ENCODE measurements at regions not wholly inside any gene's neighbourhood (a gene's known extent, or its start where the extent isn't known, plus 50 kb on each side); places are given as distances from the start of the nearest gene placed in this dataset.

- DNase-seq = no peak
Measured at GRCh38 chr7:70994176-70994575, 137.8 kb upstream of the GALNT17 start.

DNA sequence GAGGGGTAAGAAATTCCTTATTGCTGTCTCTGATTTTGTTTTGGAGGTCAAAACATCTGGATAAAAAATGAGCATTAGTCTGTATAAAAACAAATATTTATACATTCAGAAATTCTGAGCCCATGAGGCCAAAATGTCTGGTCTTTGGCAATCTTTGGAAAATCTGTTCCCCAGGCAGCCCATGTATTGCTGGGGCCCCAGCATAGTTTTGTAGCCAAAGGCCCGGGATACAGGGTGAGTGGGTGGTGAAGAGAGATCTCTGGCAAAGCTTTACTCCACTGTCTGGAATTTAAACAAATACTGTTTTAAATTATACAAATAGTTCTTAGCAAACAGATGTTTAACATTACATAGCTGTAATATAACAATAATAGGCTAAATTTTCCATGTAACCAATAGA is 134.7 kb upstream of the GALNT17 start:
- no peak for DNase-seq

DNA sequence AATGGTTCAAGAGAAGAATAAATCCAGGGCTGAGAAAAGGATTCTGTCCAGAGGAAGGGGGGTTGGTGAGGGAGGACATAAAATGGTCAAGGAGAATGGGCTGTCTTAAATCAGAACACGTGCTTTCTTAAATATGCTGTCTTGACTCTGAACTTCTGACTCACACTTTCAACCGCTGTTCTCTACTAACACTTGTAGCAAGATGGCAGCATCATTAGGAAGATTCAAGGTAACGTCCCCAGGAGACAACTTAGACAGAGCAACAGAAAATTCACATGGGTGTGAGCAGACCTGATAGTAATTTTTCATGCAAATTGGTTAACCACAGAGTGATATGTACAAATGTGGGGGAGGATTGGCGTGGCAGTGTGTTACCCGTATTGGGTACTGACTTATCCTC is 126.8 kb upstream of the GALNT17 start:
- DNase-seq = no peak

- DNase-seq = no peak
Measured at GRCh38 chr7:71009636-71010035, 122.3 kb upstream of the GALNT17 start.

DNA sequence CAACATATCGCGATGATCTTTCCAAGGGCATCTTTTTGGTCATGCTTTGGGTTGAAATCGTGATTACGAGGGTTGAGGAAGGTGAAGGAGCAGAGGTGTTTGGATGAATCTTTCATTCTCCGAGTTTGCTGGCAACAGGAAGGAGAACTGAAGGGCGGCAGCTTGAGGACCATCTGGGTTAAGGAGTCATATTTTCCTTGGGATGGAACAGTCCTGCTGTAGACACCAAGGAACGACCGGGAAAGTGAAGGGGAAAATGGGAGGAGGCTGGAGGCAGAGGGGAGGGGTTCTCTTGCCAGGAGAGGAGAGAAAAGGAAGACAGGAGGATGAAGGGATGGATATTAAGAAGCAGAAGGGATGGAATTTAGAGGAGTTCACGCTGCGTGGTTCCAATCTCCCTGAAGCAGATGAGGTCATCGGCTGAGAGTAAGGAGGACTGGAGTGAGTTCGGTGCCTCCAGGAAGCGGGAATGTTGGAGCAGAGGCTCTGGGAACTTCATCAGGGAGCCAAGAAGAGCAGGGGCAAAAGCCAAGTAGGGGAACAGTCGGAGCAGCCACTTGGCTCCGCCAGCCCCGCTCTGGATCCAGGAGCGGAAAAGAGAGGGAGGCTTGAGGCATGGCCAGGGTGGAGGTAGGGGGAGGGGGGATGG is 116.6 kb upstream of the GALNT17 start:
- DNase-seq = no peak

- no peak for DNase-seq
Measured at GRCh38 chr7:71016401-71016800, 115.5 kb upstream of the GALNT17 start.

DNA sequence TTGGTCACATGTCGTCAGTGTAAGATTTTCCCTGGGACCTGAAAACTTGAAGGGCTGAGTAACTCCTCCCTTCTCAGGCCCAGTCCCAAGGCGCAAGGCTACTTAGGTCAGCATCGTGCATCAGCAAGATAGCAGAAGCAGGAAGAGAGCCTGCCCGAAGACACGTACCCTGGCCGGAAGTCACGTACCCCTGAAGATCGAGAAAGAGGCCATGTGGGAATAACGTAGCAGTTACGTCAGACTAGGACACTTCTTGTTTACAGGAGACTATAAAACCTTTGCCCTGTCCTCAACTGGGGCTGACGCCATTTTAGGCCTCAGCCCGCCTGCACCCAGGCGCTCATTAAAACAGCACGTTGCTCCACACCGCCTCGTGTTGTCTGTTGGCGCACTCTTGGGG is 114.3 kb upstream of the GALNT17 start:
- DNase-seq = no peak

DNA sequence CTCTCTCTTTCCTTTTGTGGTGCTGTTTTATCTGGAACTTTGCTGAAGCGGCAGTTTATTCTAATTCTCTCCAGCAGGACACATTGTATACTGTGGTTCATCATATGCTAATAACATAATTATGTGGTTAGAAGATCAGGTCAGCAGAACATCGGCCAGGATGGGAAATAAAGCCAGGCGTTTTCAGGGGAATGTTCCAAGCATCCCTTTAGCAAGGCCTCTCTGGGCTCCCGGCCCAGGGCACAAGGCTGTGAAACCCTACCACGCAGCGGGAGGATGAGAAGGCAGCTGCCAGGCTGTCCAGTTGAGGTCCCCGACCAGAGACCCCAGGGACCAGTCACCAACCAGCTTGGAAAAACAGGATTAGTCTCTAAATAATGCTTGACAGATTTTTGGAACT is 112.2 kb upstream of the GALNT17 start:
- DNase-seq = no peak

DNA sequence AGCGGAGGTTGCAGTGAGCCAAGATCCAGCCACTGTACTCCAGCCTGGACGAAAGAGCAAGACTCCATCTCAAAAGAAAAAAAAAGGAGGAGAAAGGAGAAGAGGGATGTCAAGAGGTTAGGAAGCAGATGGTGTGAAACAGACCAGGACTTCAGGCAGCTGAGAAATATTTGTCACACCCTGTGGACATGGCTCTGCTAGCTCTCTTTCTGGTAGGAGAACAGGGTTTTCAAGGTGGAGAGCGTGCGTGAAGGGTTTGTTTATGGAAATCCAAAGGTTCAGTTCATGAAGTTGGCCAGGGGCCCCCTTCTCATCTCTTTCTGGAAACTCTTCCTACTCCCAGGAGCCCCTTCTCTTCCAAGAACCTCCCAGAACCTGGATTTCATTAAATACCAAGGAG is 110.8 kb upstream of the GALNT17 start:
- no peak for DNase-seq

GRCh38 chr7:71026680-71027079 is 105.3 kb upstream of the GALNT17 start:
- no peak for DNase-seq

GRCh38 chr7:71034243-71034642 is 97.7 kb upstream of the GALNT17 start:
- no peak for DNase-seq

DNA sequence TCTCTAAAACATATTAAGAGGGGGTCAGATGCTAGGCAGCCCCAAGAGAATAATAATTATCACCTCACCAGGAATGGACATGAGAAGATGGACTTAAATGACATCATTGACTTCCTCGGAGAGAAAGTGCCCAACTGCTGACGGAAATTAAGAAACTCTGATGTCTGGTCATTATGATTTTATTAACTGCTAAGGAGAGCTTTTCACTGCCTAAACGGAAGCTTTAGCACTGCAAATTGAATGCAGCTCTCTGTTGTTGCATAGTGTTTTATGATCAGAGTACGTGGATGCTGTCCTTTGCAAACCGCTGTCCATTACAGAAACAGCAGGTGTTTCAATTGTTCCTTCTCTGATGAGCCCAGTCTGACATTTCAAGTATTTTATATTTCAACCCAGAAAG is 89.4 kb upstream of the GALNT17 start:
- DNase-seq = no peak

DNA sequence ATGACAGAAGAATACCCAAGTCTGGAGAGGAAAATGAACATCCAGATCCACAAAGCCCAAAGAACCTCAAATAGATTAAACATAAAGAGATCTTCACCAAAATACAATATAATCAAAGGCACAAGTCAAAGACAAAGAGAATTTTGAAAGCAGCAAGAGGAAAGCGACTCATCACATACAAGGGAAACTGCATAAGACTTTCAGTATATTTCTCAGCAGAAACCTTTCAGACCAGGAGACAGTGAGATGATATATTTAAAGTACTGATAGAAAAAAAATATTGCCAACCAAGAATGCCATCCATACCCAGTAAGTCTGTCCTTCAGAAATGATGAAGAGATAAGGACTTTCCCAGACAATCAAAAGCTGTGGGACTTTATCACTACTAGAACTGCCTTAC is 81.5 kb upstream of the GALNT17 start:
- DNase-seq = no peak

- no peak for DNase-seq
Measured at GRCh38 chr7:71055504-71055903, 76.4 kb upstream of the GALNT17 start.

DNA sequence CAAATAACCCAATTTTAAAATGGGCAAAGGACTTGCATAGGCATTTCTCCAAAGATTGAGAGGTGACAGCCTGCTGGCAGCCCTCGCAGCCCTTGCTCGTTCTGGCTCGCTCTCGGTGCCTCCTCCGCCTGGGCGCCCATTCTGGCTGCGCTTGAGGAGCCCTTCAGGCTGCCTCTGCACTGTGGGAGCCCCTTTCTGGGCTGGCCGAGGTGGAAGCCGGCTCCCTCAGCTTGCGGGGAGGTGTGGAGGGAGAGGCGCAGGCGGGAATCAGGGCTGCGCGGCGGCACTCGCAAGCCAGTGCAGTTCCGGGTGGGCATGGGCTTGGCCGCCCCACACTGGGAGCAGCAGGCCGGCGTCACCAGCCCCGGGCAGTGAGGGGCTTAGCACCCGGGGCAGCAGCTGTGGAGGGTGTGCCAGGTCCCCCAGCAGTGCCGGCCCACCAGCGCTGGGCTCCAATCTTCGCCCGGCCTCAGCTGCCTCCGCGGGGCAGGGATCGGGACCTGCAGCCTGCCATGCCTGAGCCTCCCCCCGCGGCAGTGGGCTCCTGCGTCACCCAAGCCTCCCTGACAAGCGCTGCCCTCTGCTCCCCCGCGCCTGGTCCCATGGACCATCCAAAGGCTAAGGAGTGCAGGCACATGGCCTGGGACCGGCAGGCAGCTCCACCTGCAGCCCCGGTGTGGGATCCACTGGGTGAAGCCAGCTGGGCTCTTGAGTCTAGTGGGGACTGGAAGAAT is 54.0 kb upstream of the GALNT17 start:
- DNase-seq = no peak

All from NK-92 treated with Interleukin-12 subunit alpha and Interleukin-12 subunit beta, amount 100 ng/mL, for 24 hours (cell line).